NCI-H1694 (cell line): ENCODE measurements at regions not wholly inside any gene's neighbourhood (a gene's known extent, or its start where the extent isn't known, plus 50 kb on each side); places are given as distances from the start of the nearest gene placed in this dataset.

Experiments
- DNase-seq: peaks from one replicate; lab custom pipeline; 2025; lab: John Stamatoyannopoulos, UW

DNA sequence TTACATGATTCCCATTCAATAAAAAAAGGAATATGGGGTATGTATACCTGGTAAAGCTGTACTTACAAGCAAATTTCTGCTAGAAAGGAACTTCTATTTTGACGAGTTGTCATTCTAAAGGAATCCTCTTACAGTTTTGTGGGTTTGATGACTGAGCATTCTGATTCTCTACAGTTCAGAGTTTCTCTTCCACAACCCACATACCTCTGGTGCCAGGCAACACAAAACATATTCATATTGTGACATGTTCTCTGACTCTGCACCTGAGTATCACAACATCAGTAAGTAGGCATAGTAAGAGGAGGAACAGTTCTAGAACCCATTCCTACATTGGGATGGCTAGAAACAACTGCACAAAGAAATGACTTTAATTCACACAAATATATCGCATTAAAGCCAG, 636.6 kb downstream of the MED13L start:
- DNase-seq: no peak

DNA sequence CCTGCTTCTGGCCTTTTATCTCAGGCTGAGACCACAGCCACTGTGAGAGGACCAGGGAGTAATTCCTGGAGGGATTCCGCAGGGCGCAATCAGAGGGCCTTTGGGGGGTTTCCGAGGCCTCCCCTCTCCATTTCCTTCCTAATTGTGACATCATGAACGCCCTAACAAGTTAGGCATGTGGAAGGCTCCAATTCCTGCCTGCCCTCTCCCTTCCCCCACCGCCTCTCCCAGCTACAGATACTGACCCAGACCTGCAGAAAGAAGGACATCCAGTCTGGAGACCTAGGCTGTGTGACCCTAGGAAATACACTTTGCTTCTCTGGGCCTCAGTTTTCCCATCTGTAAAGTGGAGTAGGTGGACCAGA, 637.9 kb downstream of the MED13L start:
- DNase-seq: no peak

GRCh38 chr12:115638733-115639647, 638.5 kb downstream of the MED13L start:
- no peak for DNase-seq

- DNase-seq: no peak
Observed at GRCh38 chr12:115636546-115636945, 640.9 kb downstream of the MED13L start.

GRCh38 chr12:115632308-115632707, 645.2 kb downstream of the MED13L start:
- no peak for DNase-seq

DNA sequence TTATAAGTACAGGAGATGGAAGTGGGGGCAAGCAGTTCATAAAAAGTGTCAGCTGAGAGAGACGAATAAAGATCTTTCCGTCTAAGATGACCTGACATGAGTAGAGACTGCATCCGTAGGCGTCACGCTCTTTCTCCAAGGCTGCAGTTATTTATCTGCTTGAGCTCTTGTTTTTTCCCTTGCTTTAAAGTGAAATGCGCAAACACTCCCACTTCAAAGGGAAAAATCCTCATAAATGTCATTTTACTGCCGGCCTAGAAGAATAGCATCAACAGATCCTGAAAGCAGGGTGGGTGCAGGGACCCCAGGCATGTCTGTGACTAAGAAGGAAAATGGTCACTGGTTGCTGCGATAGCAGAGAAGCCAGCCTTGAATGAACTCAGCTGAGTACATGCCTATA, 647.4 kb downstream of the MED13L start:
- no peak for DNase-seq

- DNase-seq: no peak
Observed at GRCh38 chr12:115626210-115626609, 651.3 kb downstream of the MED13L start.

DNA sequence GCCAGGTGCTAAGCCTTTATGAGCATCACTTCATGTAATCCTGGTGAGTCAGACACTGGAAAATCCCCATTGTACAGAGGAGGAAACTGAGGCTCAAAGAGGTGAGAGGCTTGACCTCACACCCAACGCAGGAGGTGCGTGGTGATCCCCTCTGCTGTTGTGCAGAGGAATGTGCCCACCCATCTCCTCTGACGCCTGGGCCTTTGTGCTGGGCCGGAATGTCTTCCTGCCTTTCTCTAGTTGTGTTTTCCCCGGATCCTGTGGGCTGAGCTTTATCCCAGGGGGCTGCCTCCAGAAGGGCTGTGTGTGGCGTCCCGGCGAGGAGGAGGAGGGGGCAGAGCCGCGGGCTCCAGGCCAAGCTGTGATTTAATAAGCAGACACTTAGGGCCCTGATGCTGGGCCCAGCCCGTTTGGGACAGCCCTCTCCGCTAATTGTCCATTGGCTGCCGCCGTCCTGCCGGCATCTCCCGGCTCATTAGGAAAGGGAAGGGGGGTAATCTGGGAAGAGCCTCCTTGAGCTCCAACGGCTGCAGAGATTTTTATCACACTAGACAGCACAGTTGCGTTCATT, 653.6 kb downstream of the MED13L start:
- DNase-seq: no peak

- no peak for DNase-seq
Observed at GRCh38 chr12:115623275-115623674, 654.2 kb downstream of the MED13L start.

DNA sequence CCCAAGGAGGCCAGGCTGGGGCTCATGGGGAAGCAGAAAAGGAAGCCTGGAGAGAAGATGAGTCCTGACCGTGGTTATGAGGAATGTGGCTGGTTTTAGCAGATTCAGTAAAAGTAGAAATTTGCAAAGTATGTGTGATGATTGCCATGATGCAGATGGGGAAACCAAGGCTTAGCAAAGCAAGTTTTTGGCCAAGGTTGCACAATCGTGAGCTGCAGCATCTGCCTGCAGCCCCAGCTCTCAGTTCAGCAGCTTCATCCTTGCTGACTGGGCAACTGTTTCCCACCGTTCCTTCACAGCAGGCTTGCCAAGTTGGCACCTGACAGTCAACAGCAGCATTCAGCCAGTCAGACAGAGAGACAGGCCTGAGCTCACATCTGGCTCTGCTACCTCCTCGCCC, 656.7 kb downstream of the MED13L start:
- no peak for DNase-seq

- DNase-seq: no peak
Observed at GRCh38 chr12:115619889-115620288, 657.6 kb downstream of the MED13L start.

- no peak for DNase-seq
Observed at GRCh38 chr12:115619061-115619460, 658.4 kb downstream of the MED13L start.

- DNase-seq: no peak
Observed at GRCh38 chr12:115618105-115618504, 659.4 kb downstream of the MED13L start.

DNA sequence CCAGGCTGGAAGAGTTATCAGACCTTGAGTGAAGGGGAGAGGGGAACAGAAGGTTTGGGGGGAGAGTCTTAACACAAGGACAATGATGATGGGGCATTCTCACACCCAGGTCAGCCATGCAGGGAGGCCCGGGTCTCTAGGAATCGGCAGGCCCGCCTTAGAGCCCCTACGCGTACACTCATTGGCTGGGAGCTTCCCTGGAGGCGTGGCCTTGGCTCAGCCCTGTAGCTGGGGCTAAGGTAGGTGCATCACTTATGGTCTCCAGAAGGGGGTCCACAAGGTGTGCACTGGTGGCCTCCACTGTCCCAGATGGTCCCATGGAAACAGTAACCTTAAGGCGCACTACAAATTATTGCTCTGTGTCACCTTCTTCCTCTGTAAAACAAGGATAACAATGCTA, 660.1 kb downstream of the MED13L start:
- DNase-seq: no peak

DNA sequence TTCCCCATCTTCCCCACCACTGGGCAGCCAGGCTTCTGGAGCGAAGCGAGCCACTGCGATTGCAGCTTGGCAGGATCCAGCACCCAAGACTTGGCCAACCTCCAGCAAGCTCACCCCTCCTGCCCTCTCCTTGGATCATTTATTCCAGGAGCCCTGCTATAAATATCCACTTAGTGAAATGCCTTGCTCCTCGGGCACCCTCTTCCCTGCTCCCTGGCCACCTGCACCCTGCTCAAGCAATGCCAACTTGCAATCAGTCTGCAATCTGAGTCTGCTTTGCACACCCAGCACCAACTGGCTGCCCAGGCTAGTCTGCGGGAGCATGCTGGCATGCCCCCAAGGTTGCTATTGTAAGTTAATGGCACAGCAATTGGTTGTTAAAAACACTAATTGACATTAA, 666.0 kb downstream of the MED13L start:
- no peak for DNase-seq

DNA sequence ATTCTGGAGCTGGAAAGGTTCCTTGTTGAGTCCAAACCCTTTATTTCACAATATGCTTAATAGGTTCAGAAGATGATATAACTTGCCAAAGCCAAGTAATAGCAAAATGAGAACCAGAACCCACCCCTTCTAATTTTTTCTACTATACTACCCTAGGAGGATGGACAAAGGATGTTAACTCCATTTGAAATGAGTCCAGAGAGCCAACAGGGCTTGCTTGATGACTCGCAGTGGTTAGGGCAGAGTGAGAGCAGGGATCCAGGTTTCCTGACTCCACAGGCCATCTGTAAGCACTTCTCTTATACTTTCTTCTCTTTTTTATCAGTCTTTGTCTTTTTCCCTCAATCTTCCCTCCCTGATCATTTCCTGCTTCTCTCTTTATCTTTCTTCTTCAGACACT, 668.1 kb downstream of the MED13L start:
- no peak for DNase-seq

DNA sequence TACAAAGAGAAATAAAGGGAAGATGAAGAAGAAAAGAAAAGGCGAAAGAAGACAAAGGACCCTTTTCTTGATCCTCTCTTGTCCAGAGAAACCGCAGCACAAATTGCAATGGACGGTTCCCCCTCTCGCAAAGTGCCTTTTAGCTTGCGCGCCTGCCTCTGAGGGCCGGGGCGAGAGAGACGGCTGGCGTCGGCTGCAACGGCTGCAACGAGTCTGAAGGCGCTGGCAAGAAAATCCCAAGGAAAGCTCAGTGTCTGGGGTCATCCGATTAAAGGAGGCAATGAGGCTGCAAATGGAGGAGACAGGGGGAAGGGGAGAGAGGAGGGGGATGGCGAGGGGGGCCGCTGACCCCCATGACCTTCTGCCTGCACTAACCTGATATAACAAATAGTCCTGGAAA, 671.5 kb downstream of the MED13L start:
- DNase-seq: no peak

DNA sequence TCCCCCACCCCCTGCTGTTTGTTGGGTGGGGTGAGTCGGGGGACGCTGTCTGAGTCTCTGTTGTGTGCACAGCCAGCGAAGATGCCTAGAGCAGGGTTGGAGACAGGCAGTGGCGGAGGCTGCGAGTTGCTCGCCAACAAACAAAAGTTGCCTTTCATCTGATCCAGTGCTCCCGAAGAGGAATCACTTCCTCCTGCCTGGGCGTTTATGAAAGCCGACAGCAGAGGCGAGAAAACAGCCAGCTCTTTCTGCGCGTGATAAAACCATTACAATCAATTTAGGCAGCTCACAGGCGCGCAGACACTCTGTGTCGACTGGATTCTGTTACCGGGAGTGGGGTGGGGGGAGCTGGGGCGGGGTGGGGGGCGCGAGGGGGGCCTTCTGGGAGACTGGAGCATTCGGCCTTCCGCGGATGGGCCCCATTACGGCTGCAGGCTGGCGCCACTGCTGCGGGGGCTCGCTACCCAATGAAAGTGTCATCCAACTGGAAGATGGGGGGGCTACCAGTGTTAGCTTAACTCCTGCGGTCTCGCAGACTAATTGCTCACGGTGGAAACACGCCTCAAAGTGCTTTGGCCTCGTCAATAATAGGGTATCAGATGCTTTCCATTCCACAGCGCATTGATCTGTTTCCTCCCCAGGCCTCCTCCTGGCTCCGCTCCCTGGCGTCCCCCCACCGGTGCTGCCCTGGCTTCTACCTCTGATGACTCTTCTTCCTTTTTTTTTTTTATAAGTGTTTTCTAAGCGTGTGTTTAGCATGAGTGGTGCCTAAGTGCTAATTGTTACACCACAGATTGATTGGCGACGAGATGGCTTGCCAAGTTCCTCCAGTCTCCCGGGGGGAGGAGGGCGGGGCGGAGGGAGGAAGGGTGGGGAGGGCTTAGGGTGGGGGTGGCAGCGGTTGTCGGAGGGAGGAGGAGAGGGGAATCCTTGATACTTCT, 678.4 kb downstream of the MED13L start:
- DNase-seq: no peak

DNA sequence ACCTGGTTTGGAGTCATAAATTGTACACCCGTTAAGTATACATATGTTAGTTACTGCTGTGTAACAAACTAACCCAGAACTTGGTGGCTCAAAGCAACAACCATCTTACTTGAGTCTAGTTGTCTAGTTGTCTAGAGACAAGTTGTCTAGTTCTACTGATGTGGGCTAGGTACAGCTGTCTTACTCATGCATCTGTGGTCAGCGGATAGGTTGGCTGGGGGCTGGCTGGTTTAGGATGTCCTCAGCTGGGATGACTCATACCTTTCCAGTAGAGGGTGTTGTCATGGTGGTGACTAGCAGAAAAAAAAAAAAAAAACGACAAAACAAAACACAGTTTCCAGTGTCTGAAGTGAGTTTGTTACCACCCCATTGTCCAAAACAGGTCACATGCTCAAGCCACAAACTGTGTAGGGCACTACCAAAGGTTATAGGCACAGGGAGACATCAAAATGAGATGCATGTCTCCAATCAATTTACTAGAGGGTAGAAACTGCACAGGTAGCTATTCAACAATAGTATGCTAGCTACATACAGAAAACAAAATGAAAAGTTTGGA, 680.3 kb downstream of the MED13L start:
- DNase-seq: no peak

- no peak for DNase-seq
Observed at GRCh38 chr12:115588131-115588530, 689.4 kb downstream of the MED13L start.

DNA sequence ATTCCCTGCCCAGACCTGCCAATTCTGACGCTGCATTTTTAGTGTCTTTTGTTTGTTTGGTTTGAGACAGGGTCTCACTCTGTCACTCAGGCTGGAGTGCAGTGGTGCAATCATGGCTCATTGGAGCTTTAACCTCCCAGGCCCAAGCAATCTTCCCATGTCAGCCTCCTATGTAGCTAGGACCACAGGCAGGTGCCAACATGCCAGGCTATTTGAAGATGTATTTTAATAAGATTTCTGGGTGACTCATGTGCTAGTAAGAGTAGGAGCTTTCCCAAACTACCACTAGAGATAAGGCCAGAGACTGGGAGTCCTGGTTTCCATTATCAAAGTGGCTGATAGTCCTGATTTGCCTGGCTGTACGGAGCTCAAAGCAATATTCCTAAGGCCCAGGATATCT, 693.3 kb downstream of the MED13L start:
- no peak for DNase-seq

GRCh38 chr12:115583591-115583990, 693.9 kb downstream of the MED13L start:
- DNase-seq: no peak
